GM12891 (cell line): ENCODE measurements at regions not wholly inside any gene's neighbourhood (a gene's known extent, or its start where the extent isn't known, plus 50 kb on each side); places are given as distances from the start of the nearest gene placed in this dataset.
A peak's percentile ranks its signal among the peaks of the same experiment; 100 is the strongest.

Experiments used
- DNase-seq: peaks from one replicate; pipeline ENCODE4 v3.0.0; 2011; ENCODE audit warnings: low spot score; ENCODE audit not compliant: insufficient read length
- FAIRE-seq: peaks from 2 replicates; lab custom pipeline; 2011; peaks lifted over from hg19 to GRCh38; lab: Jason Lieb, UNC
- PAX5 ChIP-seq: IDR thresholded peaks from 2 replicates; pipeline ENCODE4 v1.6.1; 2011; ENCODE audit warnings: low read length, moderate library complexity, mild to moderate bottlenecking; ENCODE audit not compliant: insufficient read depth, severe bottlenecking
- POLR2A ChIP-seq: IDR thresholded peaks from 2 replicates; pipeline ENCODE4 v1.6.1; 2011; ENCODE audit warnings: low read depth, low read length, control low read depth
- POLR2AphosphoS5 ChIP-seq: IDR thresholded peaks from 2 replicates; pipeline ENCODE4 v1.6.1; 2011; ENCODE audit warnings: low read depth, low read length, control low read depth
- POU2F2 ChIP-seq: IDR thresholded peaks from 2 replicates; pipeline ENCODE4 v1.6.1; 2011; ENCODE audit warnings: low read depth, mild to moderate bottlenecking, control low read depth, low read length, moderate library complexity
- SPI1 ChIP-seq: IDR thresholded peaks from 2 replicates; pipeline ENCODE4 v1.6.1; 2011; ENCODE audit warnings: low read depth, low read length, control low read depth
- TAF1 ChIP-seq: IDR thresholded peaks from 2 replicates; pipeline ENCODE4 v1.6.1; 2011; ENCODE audit warnings: low read depth, low read length, control low read depth

GRCh38 chr9:108772301-108772894, 83.4 kb downstream of the ACTL7B start:
- FAIRE-seq, result no peak
- DNase-seq, result no peak
- TF ChIP-seq POLR2A (no peak), TAF1 (no peak), POU2F2 (no peak)

- DNase-seq, result no peak
- no peak for FAIRE-seq
- TF ChIP-seq TAF1 (no peak), POU2F2 (no peak), POLR2AphosphoS5 (no peak), PAX5 (no peak), SPI1 (no peak)
Measured at GRCh38 chr9:108768744-108769143, 87.0 kb downstream of the ACTL7B start.

- TF ChIP-seq POU2F2, result no peak
- TF ChIP-seq POLR2AphosphoS5, result no peak
- no peak for TF ChIP-seq PAX5
- TF ChIP-seq TAF1, result no peak
- no peak for TF ChIP-seq SPI1
- TF ChIP-seq POLR2A, result no peak
- no peak for FAIRE-seq
- DNase-seq, result no peak
Measured at GRCh38 chr9:108766626-108767161, 89.1 kb downstream of the ACTL7B start.

GRCh38 chr9:108765265-108765664, 90.5 kb downstream of the ACTL7B start:
- TF ChIP-seq PAX5 (no peak), SPI1 (no peak), POU2F2 (no peak)
- FAIRE-seq (no peak), DNase-seq (no peak)

- no peak for FAIRE-seq
- TF ChIP-seq PAX5 (no peak), TAF1 (no peak), POLR2AphosphoS5 (no peak), POU2F2 (no peak), SPI1 (no peak), POLR2A (no peak)
- no peak for DNase-seq
Measured at GRCh38 chr9:108762348-108763055, 93.3 kb downstream of the ACTL7B start.

GRCh38 chr9:108761655-108762347, 94.0 kb downstream of the ACTL7B start:
- FAIRE-seq (peak; percentile 28), DNase-seq (peak; percentile 46)
- TF ChIP-seq TAF1 (no peak), SPI1 (no peak), POU2F2 (no peak), POLR2A (no peak)

- no peak for TF ChIP-seq PAX5
- TF ChIP-seq TAF1, result no peak
- TF ChIP-seq SPI1, result no peak
- TF ChIP-seq POLR2A, result no peak
- TF ChIP-seq POU2F2, result no peak
- TF ChIP-seq POLR2AphosphoS5, result no peak
- DNase-seq (no peak), FAIRE-seq (no peak)
Measured at GRCh38 chr9:108760841-108761240, 94.9 kb downstream of the ACTL7B start.

- FAIRE-seq, result no peak
- TF ChIP-seq SPI1 (no peak), POU2F2 (no peak), POLR2A (no peak), TAF1 (no peak), PAX5 (no peak), POLR2AphosphoS5 (no peak)
- DNase-seq, result no peak
Measured at GRCh38 chr9:108759835-108760234, 96.0 kb downstream of the ACTL7B start.

GRCh38 chr9:108759399-108759798, 96.4 kb downstream of the ACTL7B start:
- DNase-seq (no peak), FAIRE-seq (no peak)
- TF ChIP-seq TAF1, result no peak

- TF ChIP-seq SPI1, result no peak
- no peak for TF ChIP-seq TAF1
- no peak for TF ChIP-seq PAX5
- TF ChIP-seq POLR2A, result no peak
- no peak for TF ChIP-seq POU2F2
- TF ChIP-seq POLR2AphosphoS5, result no peak
- DNase-seq (no peak), FAIRE-seq (no peak)
Measured at GRCh38 chr9:108756746-108757490, 98.9 kb downstream of the ACTL7B start.
